SK-MEL-5 (cell line): ENCODE measurements at regions not wholly inside any gene's neighbourhood (a gene's known extent, or its start where the extent isn't known, plus 50 kb on each side); places are given as distances from the start of the nearest gene placed in this dataset.

ENCODE experiments used
- DNase-seq: peaks from one replicate; pipeline ENCODE4 v3.0.0-alpha.2; 2016; ENCODE audit warnings: low read depth, low spot score
- in situ Hi-C: cut with HindIII; loops from 2 replicates; pipeline ENCODE4 v1.10.0; 2016; ENCODE audit warnings: low sequenced_read_pairs, high pct_unique_total_duplicates, low pct_unique_long_range_greater_than_20kb

DNA sequence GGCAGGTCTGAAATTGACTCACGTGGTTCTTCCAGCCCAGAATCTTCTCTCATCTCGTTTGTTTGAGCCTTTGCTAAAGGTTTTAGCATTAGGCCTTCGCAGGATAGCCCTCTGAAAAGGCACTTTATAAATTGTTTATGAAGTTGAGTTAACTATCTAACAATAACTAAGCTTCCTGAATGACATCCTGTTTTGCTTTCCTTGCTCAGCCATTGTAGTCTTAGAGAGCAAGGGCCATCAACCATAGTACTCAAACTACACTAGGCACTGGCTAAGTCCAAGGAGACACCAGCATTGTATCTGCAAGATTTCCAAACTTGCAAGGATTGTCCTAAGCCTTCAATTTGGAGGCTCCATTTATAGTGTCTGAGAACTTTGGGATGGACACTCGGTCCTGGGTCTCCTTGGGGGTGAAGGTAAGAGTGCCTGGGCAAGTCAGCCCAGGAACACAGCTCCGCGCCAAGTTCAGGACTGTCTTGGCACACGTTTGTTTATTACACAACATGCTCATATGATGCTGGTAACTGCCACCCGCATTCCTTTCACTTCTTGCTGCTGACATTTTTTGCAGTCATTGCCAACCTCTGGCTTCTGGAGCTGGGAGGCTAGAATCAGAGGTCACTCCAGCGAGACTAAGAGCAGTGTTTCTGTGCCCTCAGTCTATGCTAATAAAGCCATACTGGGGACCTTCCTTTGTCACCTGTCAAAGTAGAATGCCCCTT is 151.1 kb downstream of the ESM1 start:
- in situ Hi-C loops = no loop called here
- no peak for DNase-seq

DNA sequence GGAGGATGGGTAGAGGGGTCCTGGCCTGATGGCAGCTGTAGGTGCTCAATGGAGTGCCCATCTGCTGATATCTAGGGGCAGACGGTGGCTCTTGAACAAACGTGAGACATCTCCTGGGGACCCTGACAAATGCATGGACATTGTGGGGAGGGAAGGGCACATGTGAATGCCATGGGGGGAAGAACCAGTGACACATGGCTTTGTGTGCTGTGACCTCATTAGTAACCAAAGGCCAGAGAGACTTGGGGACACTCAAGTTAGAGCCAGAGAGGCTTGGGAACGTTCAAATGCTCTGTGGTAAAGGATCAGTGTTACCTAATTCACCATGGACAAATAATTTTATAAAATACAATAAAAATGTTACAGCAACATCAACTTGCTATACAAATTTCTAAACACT is 151.8 kb downstream of the ESM1 start:
- no peak for DNase-seq
- in situ Hi-C loops = no loop called here

DNA sequence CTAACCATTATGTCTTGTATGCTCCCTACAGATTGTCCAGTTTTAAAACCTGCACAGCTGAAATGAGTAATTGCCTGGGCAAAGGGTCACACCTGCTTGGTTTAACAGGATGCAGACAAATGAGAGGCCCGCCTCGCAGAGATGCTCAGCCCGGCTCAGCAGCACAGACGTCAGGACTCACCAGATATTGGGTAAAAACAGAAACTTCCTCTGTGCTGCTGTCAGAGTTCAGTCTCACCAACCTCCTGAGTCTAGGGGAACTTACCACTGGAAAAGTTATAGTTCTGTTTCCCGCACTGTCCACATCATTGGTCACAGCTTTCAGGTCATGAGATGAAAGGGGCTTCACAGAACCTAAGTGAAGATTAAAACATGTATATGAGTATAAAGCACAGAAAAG is 152.5 kb downstream of the ESM1 start:
- in situ Hi-C loops = no loop called here
- no peak for DNase-seq

DNA sequence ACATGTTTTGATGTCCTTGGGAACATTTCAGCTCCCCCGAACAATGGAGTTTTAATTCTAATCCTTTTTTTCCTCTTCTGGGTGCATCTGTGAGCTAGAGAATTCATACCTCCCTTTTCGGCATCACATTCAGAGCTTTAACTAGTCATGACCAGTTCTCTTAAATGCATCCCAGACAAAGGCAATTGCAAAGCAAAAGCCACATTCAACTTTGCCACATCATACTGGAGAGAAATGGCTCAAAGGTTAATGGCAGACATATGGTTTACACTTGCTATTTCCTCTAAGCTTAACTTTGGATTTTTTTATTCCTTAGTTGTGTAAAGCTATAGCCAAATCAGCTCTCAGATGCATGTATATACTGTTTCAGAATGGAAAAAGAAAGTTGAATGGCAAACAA is 153.3 kb downstream of the ESM1 start:
- in situ Hi-C loops = no loop called here
- no peak for DNase-seq

DNA sequence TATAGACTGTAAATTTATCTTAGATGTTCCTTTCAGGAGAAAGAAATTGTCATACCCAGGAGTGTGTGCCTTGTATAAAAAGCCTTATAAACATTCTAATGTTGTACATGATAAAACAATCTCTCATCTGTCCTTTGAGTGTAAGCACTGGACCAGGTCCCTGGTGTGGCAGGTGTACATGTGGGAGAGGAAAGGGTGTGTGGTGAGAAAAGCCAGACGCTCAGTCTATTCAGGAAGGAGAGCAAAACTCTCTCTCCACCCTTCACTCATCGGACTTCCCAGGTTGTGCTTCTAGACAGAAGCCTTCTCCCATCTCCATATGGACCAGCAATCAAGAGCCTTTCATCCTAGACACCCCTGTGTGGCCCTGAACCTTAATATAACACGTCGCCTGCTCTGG is 154.2 kb downstream of the ESM1 start:
- in situ Hi-C loops = no loop called here
- DNase-seq = no peak

DNA sequence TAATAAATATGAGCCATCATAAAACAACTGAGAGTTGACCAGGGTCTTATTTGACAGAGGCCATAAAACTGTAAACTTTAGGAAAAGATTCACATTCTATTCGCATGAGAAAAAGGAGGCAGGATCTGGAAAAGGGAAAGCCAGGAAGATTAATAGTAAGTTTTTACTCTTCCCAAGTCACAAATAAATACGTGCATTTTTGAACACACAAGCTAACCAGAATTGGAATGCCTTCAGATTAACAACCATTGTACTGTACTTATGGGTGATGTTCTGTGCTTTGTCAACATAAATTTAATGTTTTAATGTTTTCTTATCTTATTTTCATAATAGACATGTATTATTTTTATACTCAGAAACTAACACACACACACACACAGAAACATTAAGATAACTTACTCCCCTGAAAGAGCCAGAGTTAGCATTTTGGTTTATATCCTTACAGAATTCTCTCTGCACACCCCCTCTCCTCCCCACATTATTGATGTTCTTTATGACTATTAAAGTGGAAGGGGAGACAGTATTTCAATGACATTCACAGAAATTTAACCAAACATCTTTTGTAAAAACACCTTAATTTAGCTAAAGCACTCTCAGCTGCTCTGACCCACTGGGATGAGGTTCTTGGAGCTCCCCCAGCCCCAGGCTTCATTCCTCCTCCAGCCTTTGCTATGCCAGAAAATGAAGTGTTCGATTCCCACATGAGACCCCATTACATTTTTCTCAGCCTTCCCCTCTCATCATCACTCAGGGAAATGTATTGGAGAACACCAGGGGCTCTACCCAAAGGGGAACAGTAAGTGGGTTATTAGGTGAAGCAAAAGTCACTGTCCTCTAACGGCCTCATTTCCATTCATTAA is 155.5 kb downstream of the ESM1 start:
- DNase-seq = no peak
- in situ Hi-C loops = no loop called here

DNA sequence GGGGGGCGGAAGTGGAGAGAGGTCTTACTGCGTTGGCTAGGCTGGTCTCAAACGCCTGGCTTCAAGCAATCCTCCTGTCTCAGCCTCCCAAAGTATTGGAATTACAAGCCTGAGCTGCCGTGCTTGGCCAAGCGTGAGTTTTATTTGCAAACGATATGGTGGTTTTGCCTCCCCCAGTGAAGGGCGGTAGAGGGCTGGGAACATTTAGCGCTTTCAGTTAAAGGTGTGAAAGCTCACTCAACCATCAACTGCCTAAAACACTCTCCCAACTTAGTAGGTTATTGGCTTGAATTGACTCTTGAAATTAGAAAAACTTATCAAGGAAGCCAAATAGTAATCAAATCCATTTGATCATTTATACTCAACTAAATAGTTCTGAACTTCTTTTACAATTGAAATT is 156.3 kb downstream of the ESM1 start:
- DNase-seq = no peak
- in situ Hi-C loops = no loop called here

DNA sequence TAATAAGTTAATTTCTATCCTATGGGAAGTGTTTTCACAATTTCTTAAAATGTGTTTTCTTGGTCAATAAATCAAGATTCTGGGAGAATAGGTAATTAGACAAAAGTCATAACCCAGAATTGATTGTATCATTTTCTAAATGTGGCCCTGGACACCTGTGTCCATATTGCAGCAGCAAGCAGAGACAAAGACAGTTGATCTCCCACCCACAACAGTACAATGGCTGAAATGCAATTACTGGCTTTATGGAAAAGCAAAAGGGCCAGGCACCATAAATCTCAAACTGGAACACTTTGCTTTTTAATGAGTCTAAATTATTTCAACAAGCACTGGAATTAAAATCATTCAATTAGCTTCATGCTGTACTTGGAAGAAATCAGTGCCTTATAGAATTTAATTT is 157.2 kb downstream of the ESM1 start:
- no peak for DNase-seq
- in situ Hi-C loops = no loop called here

DNA sequence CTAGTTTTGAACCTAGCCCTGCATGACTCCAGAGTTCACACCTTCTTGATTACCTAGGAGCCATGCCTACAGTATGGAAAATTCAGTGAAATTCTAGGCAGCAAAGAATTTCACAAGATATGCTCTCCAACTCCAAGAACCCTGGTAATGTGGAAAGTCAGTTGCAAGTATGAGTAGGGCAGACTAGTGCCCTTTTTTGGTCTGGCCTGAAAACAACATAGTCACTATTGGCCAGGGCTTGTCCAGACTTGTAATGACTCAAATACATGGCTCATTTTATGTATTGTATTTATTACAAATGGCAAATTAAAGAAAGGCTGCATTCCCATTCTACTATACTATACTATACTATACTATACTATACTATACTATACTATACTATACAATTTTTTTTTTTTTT is 160.4 kb downstream of the ESM1 start:
- in situ Hi-C loops = no loop called here
- DNase-seq = no peak

DNA sequence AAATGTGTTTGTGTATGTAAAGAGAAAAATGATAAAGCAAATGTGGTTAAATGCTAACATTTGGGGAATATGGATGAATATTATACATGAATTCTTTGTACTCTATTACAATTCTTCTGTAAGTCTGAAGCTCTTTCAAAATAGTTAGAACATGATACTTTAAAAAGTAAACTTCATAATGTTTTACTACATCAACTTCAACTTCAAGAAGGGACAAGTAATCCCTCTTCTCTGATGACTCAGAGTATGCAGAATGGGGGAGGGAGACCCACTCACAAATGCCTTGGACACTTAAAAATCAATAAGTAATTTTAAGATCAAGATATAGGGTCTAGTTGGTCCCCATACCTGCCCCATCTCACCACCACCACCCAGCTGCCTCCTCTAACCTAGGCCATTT is 162.4 kb downstream of the ESM1 start:
- DNase-seq = no peak
- in situ Hi-C loops = no loop called here

DNA sequence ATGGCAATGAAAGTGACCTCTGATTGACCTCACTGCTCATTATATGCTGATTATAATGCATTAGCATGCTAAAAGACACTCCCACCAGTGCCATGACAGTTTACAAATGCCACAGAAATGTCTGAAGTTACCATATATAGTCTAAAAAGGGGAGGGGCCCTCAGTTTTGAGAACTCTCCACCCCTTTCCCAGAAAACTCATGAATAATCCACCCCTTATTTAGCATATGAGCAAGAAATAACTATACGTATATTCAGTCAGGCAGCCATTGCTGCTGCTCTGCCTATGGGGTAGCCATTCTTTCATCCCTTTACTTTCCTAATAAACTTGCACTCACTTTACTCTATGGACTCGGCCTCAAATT is 163.1 kb downstream of the ESM1 start:
- DNase-seq = no peak
- in situ Hi-C loops = no loop called here

DNA sequence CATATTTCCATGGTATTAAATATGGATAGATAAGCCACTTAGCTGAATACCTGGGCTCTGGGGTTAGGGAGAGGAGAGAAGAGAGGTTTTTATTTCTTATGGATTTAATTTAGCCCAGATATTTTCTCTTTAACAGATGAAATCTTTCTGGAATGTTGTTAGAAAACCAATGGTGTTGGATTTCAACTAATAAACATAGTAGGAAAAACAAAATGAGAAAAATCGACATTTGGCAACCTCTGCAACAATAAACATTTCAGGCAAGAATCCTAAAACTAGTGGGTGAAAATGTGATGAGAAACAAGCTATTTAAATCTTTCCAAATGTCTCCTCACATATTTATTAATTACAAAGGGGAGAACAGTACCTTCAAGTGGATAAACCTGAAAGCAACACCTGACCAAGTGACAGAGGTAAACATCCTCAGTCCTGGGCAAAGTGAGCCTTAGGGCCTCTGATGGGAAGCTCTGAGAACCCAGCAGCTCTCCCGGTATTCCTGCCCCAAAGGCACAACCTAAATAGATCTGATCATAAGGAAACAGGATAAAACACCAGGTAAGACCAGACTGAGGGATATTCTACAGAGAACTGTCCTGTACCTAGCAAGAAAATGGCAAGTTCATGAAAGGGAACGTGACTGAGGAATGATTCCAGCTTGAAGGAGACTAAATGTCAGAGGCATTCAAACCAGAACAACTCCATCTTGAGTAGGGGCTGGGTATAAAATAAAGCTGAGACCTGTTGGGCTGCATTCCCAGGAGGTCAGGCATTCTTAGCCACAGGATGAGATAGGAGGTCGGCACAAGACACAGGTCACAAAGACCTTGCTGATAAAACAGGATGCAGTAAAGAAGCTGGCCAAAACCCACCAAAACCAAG is 163.7 kb downstream of the ESM1 start:
- in situ Hi-C loops = no loop called here
- DNase-seq = no peak

DNA sequence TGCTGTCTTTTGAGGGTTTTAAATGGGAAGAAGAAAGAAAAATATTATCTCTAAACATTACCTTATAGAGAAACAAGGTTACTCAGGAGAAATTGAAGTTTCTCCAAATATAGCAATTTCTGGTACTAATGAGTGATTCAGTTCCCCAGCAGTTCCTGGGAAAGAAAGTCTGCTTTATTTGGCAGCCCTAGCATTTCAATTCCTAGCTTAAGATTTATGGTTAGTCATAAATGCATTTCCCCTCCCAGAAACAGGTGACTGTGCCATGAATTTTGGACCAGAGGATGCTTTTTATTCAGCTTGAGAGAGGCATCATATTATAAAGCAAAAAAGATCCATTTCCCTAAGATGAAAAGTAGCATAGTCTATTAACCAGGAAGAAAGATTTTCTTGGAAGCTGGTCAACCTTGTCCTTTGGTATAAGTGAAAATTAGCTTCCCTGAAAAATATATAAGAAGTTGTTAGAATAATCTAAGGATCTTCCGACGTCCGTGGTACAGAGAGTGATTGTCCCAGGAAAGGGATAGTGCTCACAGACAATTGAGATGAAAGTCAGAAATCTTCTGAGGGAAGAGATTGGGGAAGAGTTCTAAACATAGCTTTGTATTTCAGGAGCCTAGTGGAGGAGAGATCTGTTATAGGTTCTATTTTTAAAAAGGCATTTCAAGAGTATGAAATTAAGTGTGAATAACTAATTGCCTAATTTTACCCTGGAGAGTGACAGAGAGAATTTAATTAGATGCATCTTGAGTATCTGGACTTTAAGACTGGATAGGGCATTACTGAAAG is 164.9 kb downstream of the ESM1 start:
- in situ Hi-C loops = no loop called here

DNA sequence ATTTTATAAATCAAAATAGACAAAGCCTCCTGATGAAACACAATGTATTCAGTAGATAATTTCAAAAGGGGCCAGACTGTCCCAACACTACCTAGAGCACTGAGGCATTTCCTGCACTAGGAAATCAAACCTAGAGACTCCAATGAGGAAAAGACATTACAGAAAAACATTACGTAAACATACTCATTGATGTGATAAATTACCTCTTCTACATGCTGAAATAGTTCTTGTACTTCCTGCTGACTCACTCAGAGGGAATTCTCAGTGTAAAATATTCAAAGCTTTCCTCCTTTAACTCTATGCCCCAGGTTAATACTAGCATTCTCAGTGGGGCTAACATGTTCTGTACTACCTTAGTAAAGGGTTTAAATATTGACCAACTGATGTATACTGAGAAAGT is 178.0 kb downstream of the ESM1 start:
- DNase-seq = no peak

More for the DNA sequence above, 164.9 kb downstream of the ESM1 start:
- no peak for DNase-seq

DNA sequence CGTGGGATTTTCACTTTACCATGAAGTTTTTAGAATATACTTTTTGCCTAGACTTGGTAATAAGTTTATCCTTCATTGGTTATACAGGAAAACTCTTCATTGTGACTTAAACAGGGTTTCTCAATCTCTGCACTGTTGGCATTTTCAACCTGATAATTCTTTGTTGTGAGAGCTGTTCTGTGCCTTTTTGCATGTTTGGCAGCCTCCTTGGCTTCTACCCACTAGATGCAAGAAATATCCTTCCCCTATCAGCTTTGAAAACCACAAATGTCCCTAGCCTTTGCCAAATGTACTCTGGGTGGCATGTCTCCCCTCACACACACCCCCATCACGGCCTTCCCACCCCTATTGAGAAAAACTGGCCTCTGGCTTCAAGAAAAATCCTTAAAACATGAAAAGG is 180.9 kb downstream of the ESM1 start:
- in situ Hi-C loops = no loop called here
- no peak for DNase-seq

More for the DNA sequence above, 178.0 kb downstream of the ESM1 start:
- in situ Hi-C loops = no loop called here

DNA sequence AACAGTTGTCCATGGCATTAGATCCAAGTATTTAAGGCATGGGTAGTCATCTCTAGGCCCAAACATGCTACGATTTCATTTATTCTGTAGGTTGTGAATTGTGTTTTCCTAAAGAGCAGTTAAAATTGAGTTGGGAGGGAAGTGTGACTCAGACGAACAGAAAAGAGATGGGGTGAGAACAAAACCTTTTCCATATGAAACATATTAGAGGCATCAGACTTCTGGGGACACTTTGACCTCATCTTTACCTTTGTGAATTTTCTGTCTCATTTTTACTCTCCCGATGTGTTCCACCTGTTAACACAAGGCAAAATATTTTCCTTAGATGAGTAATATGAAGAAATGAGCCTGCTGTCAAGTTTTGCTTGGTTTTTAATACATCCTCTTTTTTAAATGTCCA is 181.3 kb downstream of the ESM1 start:
- DNase-seq = no peak
- in situ Hi-C loops = no loop called here

DNA sequence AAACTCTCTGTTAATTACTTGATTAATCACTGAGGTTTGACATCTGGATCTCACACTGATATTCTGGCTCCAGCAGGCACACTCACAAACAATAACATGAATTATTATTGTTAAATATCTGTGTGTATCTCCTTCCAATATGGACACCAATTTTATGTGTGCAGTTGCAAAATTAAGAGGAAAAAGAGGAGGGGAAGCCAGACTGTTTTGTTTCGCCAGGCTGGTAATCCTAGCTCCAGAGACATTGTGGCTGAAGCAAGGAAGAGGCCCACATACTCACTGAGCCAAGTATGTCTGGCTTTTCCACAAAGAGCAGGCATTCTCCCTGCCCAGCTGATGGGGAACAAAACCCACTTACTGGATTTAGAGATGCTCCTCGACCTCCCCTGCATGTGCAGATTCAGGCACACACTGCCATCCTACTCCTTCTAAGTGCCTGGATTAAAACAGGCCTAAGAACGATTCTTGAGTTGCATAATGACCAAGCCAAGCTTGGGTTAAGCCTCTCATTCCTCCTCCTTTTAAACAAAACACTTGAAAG is 181.9 kb downstream of the ESM1 start:
- in situ Hi-C loops = no loop called here
- DNase-seq = no peak
